ENCODE measurements at regions not wholly inside any gene's neighbourhood (a gene's known extent, or its start where the extent isn't known, plus 50 kb on each side); places are given as distances from the start of the nearest gene placed in this dataset.

DNA sequence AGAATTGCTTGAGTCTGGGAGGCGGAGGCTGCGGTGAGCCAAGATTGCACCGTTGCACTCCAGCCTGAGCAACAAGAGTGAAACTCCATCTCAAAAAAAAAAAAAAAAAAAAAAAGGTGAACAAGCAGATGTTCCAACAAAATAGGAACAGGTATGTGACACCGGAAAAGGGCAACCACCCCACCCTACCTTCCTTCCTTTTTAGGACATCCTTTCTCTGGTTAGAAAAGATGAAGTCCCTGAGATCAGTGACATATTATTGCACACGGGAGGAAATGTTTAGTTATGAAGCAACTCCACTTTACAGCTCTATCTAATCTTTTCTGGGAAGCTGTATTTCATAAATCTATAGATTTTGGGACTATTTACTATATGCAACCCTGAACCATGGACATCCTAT is 114.2 kb upstream of the MON1B start:
- no peak overlapping the region for H3K18ac ChIP-seq (ENCODE audit: low read depth in 1 of 2, low read length in 2 of 2)
- no peak overlapping the region for H2BK120ac ChIP-seq (ENCODE audit: low read depth, low read length)
- H3K79me1 ChIP-seq (replicated peaks; ENCODE audit: low read length, poor library complexity, severe bottlenecking) = no peaks in the 10 kb centered on the region
- no peak overlapping the region for H2AK5ac ChIP-seq (ENCODE audit: low read length, severe bottlenecking)
- no peaks in the 10 kb centered on the region for H3K36me3 ChIP-seq (ENCODE audit: control insufficient read depth in 1 of 2, insufficient read depth in 2 of 2, low read depth in 1 of 2, low read length in 2 of 2)
- no peak overlapping the region for H3K9ac ChIP-seq (ENCODE audit: low read length)
- no peak overlapping the region for H4K8ac ChIP-seq (ENCODE audit: low read length)
- H3K23ac ChIP-seq (ENCODE audit: low read length in 2 of 2) = no peak overlapping the region
- WGBS = no CpG with 5 or more reads among the region's 5 CpGs
- peaks cover 6% of the 10 kb centered on the region for H3K9me3 ChIP-seq (ENCODE audit: control insufficient read depth, low read length)
- no peak overlapping the region for H3K14ac ChIP-seq (ENCODE audit: low read length in 2 of 2)
- H3K4me2 ChIP-seq (ENCODE audit: low read length, poor library complexity, severe bottlenecking) = no peak overlapping the region
- DNase-seq = no peak
- no peak overlapping the region for H3K27ac ChIP-seq (ENCODE audit: low read length, poor library complexity, severe bottlenecking)
- H2BK5ac ChIP-seq (ENCODE audit: low read depth, low read length, poor library complexity, severe bottlenecking) = no peak overlapping the region
- no peak overlapping the region for H3K4ac ChIP-seq (ENCODE audit: low read depth in 1 of 2, low read length in 2 of 2)
- no peak overlapping the region for H2BK15ac ChIP-seq (ENCODE audit: low read depth, poor library complexity, severe bottlenecking)
- H4K91ac ChIP-seq (ENCODE audit: low read length) = no peak overlapping the region
- H2AFZ ChIP-seq (ENCODE audit: low read depth, low read length) = no peak overlapping the region
- no peak overlapping the region for H3K4me3 ChIP-seq (ENCODE audit: insufficient read depth in 1 of 2, low read depth in 1 of 2, low read length in 2 of 2)
- H3K27me3 ChIP-seq (ENCODE audit: control insufficient read depth in 1 of 2, insufficient read depth in 1 of 2, low read length in 2 of 2) = no peaks in the 10 kb centered on the region
- no peaks in the 10 kb centered on the region for H3K4me1 ChIP-seq (ENCODE audit: control insufficient read depth, insufficient read depth, low read depth, low read length)
- H2BK12ac ChIP-seq (ENCODE audit: low read length in 2 of 2) = no peak overlapping the region

DNA sequence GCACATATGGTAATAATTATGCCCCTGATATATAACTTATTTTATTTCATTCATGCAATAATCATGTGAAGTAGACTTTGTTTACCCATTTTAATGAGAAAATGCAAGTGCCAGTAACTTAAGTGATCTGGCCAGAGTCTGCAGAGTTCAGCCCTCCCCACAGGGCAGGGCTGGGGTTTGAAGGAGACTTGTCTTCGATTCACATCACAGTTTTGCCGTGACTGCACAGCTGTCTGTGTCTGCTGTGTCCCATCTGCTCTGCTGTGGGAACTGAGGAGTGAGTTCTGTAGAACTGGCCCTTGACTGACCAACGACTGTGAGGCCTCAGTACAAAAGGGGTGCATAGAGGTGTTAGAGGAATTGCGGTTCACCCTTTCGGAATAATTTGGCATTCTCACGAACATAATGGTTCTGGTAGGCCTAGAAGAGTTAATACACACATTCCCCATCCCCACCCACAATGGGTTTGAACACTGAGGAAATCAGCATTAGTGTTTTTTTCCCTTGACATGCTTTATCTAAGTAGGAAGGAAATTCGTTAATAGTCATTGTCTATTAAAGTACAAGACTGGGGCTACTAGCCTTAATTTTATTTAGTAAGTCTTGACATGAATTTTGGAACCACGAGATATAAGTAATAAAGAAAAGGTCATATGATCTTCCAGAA is 113.6 kb upstream of the MON1B start:
- Histone ChIP-seq H2BK15ac (ENCODE audit: low read depth, poor library complexity, severe bottlenecking) (no peak overlapping the region), H3K36me3 (ENCODE audit: control insufficient read depth in 1 of 2, insufficient read depth in 2 of 2, low read depth in 1 of 2, low read length in 2 of 2) (no peaks in the 10 kb centered on the region), H2BK5ac (ENCODE audit: low read depth, low read length, poor library complexity, severe bottlenecking) (no peak overlapping the region), H3K4me1 (ENCODE audit: control insufficient read depth, insufficient read depth, low read depth, low read length) (no peaks in the 10 kb centered on the region), H3K23ac (ENCODE audit: low read length in 2 of 2) (no peak overlapping the region), H3K27me3 (ENCODE audit: control insufficient read depth in 1 of 2, insufficient read depth in 1 of 2, low read length in 2 of 2) (no peaks in the 10 kb centered on the region), H2AK5ac (ENCODE audit: low read length, severe bottlenecking) (no peak overlapping the region), H2AFZ (ENCODE audit: low read depth, low read length) (no peak overlapping the region), H4K91ac (ENCODE audit: low read length) (no peak overlapping the region), H3K9me3 (ENCODE audit: control insufficient read depth, low read length) (peaks cover 6% of the 10 kb centered on the region), H3K27ac (ENCODE audit: low read length, poor library complexity, severe bottlenecking) (no peak overlapping the region), H3K9ac (ENCODE audit: low read length) (no peak overlapping the region), H3K14ac (ENCODE audit: low read length in 2 of 2) (no peak overlapping the region), H2BK12ac (ENCODE audit: low read length in 2 of 2) (peak overlapping the region in 1 of 2 experiments; percentile 24), H3K4me3 (ENCODE audit: insufficient read depth in 1 of 2, low read depth in 1 of 2, low read length in 2 of 2) (no peak overlapping the region), H3K4me2 (ENCODE audit: low read length, poor library complexity, severe bottlenecking) (no peak overlapping the region), H2BK120ac (ENCODE audit: low read depth, low read length) (no peak overlapping the region), H3K4ac (ENCODE audit: low read depth in 1 of 2, low read length in 2 of 2) (no peak overlapping the region), H3K18ac (ENCODE audit: low read depth in 1 of 2, low read length in 2 of 2) (no peak overlapping the region), H3K79me1 (replicated peaks; ENCODE audit: low read length, poor library complexity, severe bottlenecking) (no peaks in the 10 kb centered on the region), H4K8ac (ENCODE audit: low read length) (no peak overlapping the region)
- no peak for DNase-seq
- 88% methylated on average over 7 of the region's 8 CpGs for WGBS

DNA sequence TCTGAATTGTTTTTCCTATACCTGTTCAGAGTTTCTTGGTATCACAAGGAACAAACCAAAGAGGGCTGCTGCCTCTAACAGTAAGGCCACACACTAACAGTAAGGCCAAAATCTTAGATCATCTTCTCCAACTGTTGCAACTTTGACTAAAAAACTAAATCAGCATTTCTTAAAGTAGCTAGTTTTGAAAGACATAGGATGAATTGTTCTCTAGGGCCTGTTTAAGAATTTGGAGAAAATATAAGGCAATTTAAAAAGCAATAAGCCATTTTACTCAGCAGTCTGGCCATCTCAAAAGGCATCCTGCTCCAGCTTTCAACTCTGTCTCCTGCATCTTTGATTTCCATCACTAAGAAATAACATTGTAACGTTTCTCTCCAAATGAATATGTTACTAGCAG is 105.0 kb upstream of the MON1B start:
- H4K91ac ChIP-seq (ENCODE audit: low read length) = no peak overlapping the region
- WGBS = no CpG with 5 or more reads among the region's 1 CpG
- H3K27me3 ChIP-seq (ENCODE audit: control insufficient read depth in 1 of 2, insufficient read depth in 1 of 2, low read length in 2 of 2) = no peaks in the 10 kb centered on the region

DNA sequence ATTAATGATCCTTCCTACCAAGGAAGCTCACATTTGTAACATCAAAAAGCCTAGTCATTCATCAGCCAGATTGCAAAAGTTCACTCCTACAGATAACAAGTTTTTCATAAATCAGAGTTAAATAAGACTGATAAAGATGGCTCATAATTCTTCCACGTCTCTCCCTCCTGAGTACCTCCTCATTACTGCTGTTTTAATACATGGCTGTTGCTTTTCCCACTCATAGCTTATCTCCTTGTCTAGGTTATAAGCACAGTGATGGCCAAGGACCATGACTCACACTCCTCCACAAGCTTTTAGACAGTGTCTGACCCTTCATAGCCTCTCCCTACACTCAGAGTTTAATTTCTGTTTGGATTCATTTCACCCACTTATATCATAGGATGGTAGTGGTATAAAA is 100.9 kb upstream of the MON1B start:
- Histone ChIP-seq H2AK5ac (ENCODE audit: low read length, severe bottlenecking) (no peak overlapping the region), H3K4me2 (ENCODE audit: low read length, poor library complexity, severe bottlenecking) (no peak overlapping the region), H2BK15ac (ENCODE audit: low read depth, poor library complexity, severe bottlenecking) (no peak overlapping the region), H3K9me3 (ENCODE audit: control insufficient read depth, low read length) (no peaks in the 10 kb centered on the region), H3K18ac (ENCODE audit: low read depth in 1 of 2, low read length in 2 of 2) (no peak overlapping the region), H3K79me1 (replicated peaks; ENCODE audit: low read length, poor library complexity, severe bottlenecking) (no peaks in the 10 kb centered on the region), H3K4me1 (ENCODE audit: control insufficient read depth, insufficient read depth, low read depth, low read length) (no peaks in the 10 kb centered on the region), H3K27me3 (ENCODE audit: control insufficient read depth in 1 of 2, insufficient read depth in 1 of 2, low read length in 2 of 2) (no peaks in the 10 kb centered on the region), H2BK120ac (ENCODE audit: low read depth, low read length) (no peak overlapping the region), H3K36me3 (ENCODE audit: control insufficient read depth in 1 of 2, insufficient read depth in 2 of 2, low read depth in 1 of 2, low read length in 2 of 2) (no peaks in the 10 kb centered on the region), H2BK12ac (ENCODE audit: low read length in 2 of 2) (no peak overlapping the region), H3K4me3 (ENCODE audit: insufficient read depth in 1 of 2, low read depth in 1 of 2, low read length in 2 of 2) (no peak overlapping the region), H3K27ac (ENCODE audit: low read length, poor library complexity, severe bottlenecking) (no peak overlapping the region), H4K8ac (ENCODE audit: low read length) (no peak overlapping the region), H3K23ac (ENCODE audit: low read length in 2 of 2) (no peak overlapping the region), H3K9ac (ENCODE audit: low read length) (no peak overlapping the region), H2AFZ (ENCODE audit: low read depth, low read length) (no peak overlapping the region), H2BK5ac (ENCODE audit: low read depth, low read length, poor library complexity, severe bottlenecking) (no peak overlapping the region), H3K4ac (ENCODE audit: low read depth in 1 of 2, low read length in 2 of 2) (no peak overlapping the region), H3K14ac (ENCODE audit: low read length in 2 of 2) (no peak overlapping the region), H4K91ac (ENCODE audit: low read length) (no peak overlapping the region)
- 27% methylated on average over 1 of the region's 1 CpG for WGBS
- DNase-seq = peak; percentile 34

More for the DNA sequence above, 105.0 kb upstream of the MON1B start:
- H3K4me1 ChIP-seq (ENCODE audit: control insufficient read depth, insufficient read depth, low read depth, low read length) = no peaks in the 10 kb centered on the region
- no peaks in the 10 kb centered on the region for H3K79me1 ChIP-seq (replicated peaks; ENCODE audit: low read length, poor library complexity, severe bottlenecking)
- no peak for DNase-seq
- no peak overlapping the region for H2BK15ac ChIP-seq (ENCODE audit: low read depth, poor library complexity, severe bottlenecking)
- no peak overlapping the region for H3K4me3 ChIP-seq (ENCODE audit: insufficient read depth in 1 of 2, low read depth in 1 of 2, low read length in 2 of 2)
- no peak overlapping the region for H3K23ac ChIP-seq (ENCODE audit: low read length in 2 of 2)
- H3K36me3 ChIP-seq (ENCODE audit: control insufficient read depth in 1 of 2, insufficient read depth in 2 of 2, low read depth in 1 of 2, low read length in 2 of 2) = no peaks in the 10 kb centered on the region
- no peak overlapping the region for H4K8ac ChIP-seq (ENCODE audit: low read length)
- H3K18ac ChIP-seq (ENCODE audit: low read depth in 1 of 2, low read length in 2 of 2) = no peak overlapping the region
- no peak overlapping the region for H3K4ac ChIP-seq (ENCODE audit: low read depth in 1 of 2, low read length in 2 of 2)
- H3K4me2 ChIP-seq (ENCODE audit: low read length, poor library complexity, severe bottlenecking) = no peak overlapping the region
- no peak overlapping the region for H3K9ac ChIP-seq (ENCODE audit: low read length)
- H2BK120ac ChIP-seq (ENCODE audit: low read depth, low read length) = no peak overlapping the region
- no peaks in the 10 kb centered on the region for H3K9me3 ChIP-seq (ENCODE audit: control insufficient read depth, low read length)
- H2AK5ac ChIP-seq (ENCODE audit: low read length, severe bottlenecking) = no peak overlapping the region
- no peak overlapping the region for H3K14ac ChIP-seq (ENCODE audit: low read length in 2 of 2)
- no peak overlapping the region for H2BK5ac ChIP-seq (ENCODE audit: low read depth, low read length, poor library complexity, severe bottlenecking)
- no peak overlapping the region for H2AFZ ChIP-seq (ENCODE audit: low read depth, low read length)
- no peak overlapping the region for H2BK12ac ChIP-seq (ENCODE audit: low read length in 2 of 2)
- no peak overlapping the region for H3K27ac ChIP-seq (ENCODE audit: low read length, poor library complexity, severe bottlenecking)

Measured in mesenchymal stem cell (in vitro differentiated cells and primary cell).